Kidney epithelial cell (primary cell): ENCODE measurements at regions not wholly inside any gene's neighbourhood (a gene's known extent, or its start where the extent isn't known, plus 50 kb on each side); places are given as distances from the start of the nearest gene placed in this dataset.
A peak's percentile ranks its signal among the peaks of the same experiment; 100 is the strongest.

Experiments used
- DNase-seq: peaks from one replicate; pipeline ENCODE4 v3.0.0-alpha.2; 2010; ENCODE audit warnings: low read depth
- H3K27me3 ChIP-seq: 2 replicates; pipeline ENCODE4 v1.6.0; 2011; ENCODE audit warnings: low read length; ENCODE audit not compliant: control insufficient read depth, insufficient read depth
- H3K36me3 ChIP-seq: 2 replicates; pipeline ENCODE4 v1.5.1; 2011; ENCODE audit warnings: low read length; ENCODE audit not compliant: control insufficient read depth, insufficient read depth
- H3K4me3 ChIP-seq: 2 replicates; pipeline ENCODE4 v1.5.1; 2011; ENCODE audit warnings: low read depth, mild to moderate bottlenecking, control low read depth, low read length
- TF ChIP-seq, protein P1 (sequence below): IDR thresholded peaks from 2 replicates; pipeline ENCODE4 v1.5.1; 2011; ENCODE audit warnings: mild to moderate bottlenecking, moderate library complexity, low read length, control low read depth, inconsistent platforms; ENCODE audit not compliant: insufficient read depth, poor library complexity, severe bottlenecking

DNA sequence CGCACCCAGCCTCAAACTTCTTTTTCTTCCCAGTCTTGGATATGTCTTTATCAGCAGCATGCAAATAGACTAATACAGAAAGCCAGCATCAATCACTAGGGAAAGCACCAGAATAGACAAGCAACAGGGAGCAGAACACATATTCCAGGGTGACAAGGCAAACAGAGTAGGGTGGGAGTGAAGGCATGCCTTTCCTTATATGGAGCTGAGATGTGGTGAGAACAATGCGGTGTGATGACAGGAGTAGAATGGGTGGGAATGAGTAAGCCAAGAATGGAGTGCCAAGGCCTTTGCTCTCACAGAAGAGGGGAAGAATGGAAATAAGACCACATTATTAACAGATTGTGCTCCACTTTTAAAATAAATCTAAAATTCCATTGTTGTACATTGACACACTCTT lies 115.6 kb downstream of the CETN3 start:
- Histone ChIP-seq H3K4me3 (no peak overlapping the region), H3K36me3 (no peaks in the 10 kb centered on the region), H3K27me3 (no peaks in the 10 kb centered on the region)
- TF ChIP-seq, protein P1, sequence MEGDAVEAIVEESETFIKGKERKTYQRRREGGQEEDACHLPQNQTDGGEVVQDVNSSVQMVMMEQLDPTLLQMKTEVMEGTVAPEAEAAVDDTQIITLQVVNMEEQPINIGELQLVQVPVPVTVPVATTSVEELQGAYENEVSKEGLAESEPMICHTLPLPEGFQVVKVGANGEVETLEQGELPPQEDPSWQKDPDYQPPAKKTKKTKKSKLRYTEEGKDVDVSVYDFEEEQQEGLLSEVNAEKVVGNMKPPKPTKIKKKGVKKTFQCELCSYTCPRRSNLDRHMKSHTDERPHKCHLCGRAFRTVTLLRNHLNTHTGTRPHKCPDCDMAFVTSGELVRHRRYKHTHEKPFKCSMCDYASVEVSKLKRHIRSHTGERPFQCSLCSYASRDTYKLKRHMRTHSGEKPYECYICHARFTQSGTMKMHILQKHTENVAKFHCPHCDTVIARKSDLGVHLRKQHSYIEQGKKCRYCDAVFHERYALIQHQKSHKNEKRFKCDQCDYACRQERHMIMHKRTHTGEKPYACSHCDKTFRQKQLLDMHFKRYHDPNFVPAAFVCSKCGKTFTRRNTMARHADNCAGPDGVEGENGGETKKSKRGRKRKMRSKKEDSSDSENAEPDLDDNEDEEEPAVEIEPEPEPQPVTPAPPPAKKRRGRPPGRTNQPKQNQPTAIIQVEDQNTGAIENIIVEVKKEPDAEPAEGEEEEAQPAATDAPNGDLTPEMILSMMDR, result no peak
- peak; percentile 23 for DNase-seq

DNA sequence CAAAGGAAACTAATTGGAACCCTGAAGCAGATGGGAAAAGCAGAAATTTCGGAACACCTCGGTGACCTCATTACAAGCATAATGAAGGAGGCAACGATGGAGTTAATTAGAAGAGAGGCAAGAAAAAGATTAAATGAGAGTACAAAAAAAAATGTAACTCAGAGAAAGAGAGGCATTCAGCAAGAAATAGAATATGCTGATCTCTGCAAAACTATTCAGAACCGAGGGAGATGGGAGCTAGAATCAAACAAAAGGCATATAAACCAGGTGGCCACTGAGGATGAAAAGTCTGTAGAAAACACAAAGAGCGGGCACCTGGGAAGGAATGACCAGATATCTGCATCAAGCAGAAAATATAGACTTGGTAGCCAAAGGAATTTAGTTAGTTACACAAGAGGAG lies 118.9 kb downstream of the CETN3 start:
- no peak for DNase-seq
- Histone ChIP-seq H3K27me3 (no peaks in the 10 kb centered on the region), H3K4me3 (no peak overlapping the region), H3K36me3 (no peaks in the 10 kb centered on the region)
- TF ChIP-seq, protein P1, result no peak

DNA sequence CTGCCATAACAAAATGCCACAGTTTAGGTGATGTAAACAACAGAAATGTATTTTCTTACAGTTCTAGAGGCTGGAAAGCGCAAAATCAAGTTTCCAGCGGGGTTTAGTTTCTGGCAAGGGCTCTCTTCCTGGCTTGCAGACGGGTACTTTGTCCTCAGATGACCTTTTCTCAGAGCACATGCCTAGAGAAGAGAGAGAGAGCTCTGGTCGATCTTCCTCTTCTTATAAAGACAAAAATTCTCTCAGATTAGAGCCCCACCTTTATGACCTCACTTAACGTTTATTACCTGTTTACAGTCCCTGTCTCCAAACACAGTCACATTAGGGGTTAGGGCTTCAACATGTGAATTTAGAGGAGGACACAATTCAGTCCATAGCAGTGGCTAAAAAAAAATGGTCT lies 119.7 kb downstream of the CETN3 start:
- DNase-seq, result no peak
- TF ChIP-seq, protein P1, result no peak
- Histone ChIP-seq H3K27me3 (no peaks in the 10 kb centered on the region), H3K4me3 (no peak overlapping the region), H3K36me3 (no peaks in the 10 kb centered on the region)

DNA sequence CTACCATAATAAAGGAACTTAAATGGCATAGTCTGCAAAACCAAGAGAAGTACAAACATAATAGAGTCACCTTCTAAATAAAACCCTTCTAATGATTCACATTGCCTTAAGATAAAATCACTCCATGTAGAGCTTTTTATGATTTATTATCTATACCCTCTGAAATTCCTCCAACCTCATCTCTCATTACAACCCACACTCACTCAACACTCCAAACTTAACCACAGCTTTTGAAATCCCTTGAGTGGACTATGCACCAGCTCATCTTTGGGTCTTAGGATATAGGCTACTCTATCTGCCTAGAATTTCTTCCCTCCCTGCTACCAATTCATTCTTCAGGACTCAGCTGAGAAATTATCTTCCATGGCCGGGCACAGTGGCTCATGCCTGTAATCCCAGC lies 122.5 kb downstream of the CETN3 start:
- DNase-seq, result no peak
- no peaks in the 10 kb centered on the region for H3K27me3 ChIP-seq
- no peaks in the 10 kb centered on the region for H3K36me3 ChIP-seq
- TF ChIP-seq, protein P1, result no peak
- no peak overlapping the region for H3K4me3 ChIP-seq

DNA sequence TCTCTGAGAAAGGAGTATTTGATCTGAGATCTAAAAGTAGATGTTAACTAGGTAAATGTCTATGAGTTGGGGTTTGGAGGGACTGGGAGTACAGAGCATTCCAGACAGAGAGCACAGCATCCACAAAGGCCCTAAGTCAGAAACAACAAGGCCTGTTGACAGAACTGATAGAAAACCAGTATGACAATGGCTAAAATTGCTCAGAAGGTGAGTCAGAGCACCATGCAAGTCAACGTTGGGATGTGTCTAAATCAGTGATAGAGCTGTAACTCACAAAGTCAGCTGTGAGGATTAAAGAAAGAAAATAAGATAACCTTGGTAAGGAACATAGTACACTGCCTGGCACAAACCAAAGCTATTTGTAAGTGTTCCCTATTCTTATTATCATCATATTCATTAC lies 124.0 kb downstream of the CETN3 start:
- H3K36me3 ChIP-seq, result no peaks in the 10 kb centered on the region
- no peak overlapping the region for H3K4me3 ChIP-seq
- TF ChIP-seq, protein P1, result no peak
- DNase-seq, result no peak
- H3K27me3 ChIP-seq, result no peaks in the 10 kb centered on the region

DNA sequence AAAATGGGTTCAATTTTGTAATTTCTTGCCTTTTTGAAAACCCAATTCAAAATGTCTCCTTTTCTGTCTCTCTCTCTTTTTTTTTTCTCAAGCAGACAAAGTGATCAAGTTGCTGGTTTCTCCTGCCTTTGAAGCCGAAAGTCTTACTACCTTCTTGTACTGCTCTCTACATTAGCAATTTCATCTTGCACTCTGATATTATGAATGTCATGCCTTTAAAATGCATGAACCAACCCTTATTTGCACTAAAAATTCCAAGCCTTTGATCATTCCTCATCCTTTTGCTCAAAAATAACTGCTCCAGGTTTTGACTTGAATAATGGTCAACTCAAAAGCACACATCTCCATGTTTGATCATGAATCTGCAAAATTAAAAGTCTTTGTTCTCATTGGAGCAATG lies 125.2 kb downstream of the CETN3 start:
- DNase-seq, result no peak
- H3K4me3 ChIP-seq, result no peak overlapping the region
- no peaks in the 10 kb centered on the region for H3K36me3 ChIP-seq
- TF ChIP-seq, protein P1, result no peak
- no peaks in the 10 kb centered on the region for H3K27me3 ChIP-seq
